HepG2 (cell line): ENCODE measurements at regions not wholly inside any gene's neighbourhood (a gene's known extent, or its start where the extent isn't known, plus 50 kb on each side); places are given as distances from the start of the nearest gene placed in this dataset.

Experiments used
- ATAC-seq: fragments of 200-7000 bp; cut with Tn5 transposase; 3 replicates; pipeline ENCODE4 v1.9.1; 2020; ENCODE audit warnings: mild to moderate bottlenecking, moderate library complexity
- BruUV-seq: library from RNA; stranded (reverse); fragments of 400-500 nt; replicated peaks from 2 replicates; lab custom pipeline; 2021; lab: Mats Ljungman, UMichigan
- CTCF ChIA-PET: fragments of 300-600 bp; formaldehyde crosslinking; extraction: SDS; loops from one replicate; lab custom pipeline; 2021; ENCODE audit warnings: low total read pairs, inconsistent platforms, low intra/inter-chr PET ratio; lab: Yijun Ruan, JAX
- POLR2A ChIA-PET: fragments of 350-600 bp; sonication (Branson Sonifier 250); formaldehyde crosslinking; loops from one replicate; lab custom pipeline; 2020; ENCODE audit warnings: antibody characterized with exemption, inconsistent platforms; lab: Yijun Ruan, JAX
- DNase-seq: peaks from one replicate; pipeline ENCODE4 v3.0.0-alpha.2; 2015; ENCODE audit warnings: low spot score
- FAIRE-seq: peaks from 3 replicates; lab custom pipeline; 2011; peaks lifted over from hg19 to GRCh38; lab: Jason Lieb, UNC
- H2AFZ ChIP-seq: one replicate; pipeline ENCODE4 v1.6.1; 2011; ENCODE audit warnings: low read length, inconsistent platforms
- H3K27ac ChIP-seq: fragments of 300-600 bp; 3 replicates; pipeline ENCODE4 v1.8.0; 2011; ENCODE audit warnings: mixed run types, mild to moderate bottlenecking, mixed read lengths, low read length, inconsistent platforms; ENCODE audit not compliant: insufficient read depth; ENCODE audit errors: extremely low read length
- H3K27me3 ChIP-seq, 2 experiments: fragments of 200-600 bp in 1 of 2; 2 replicates in 1 of 2; 3 replicates in 1 of 2; pipeline versions ENCODE4 v1.6.0 to v1.8.0; 2011; ENCODE audit warnings: low read length in 2 of 2, mild to moderate bottlenecking in 2 of 2, moderate library complexity in 2 of 2, inconsistent platforms in 1 of 2; ENCODE audit not compliant: insufficient read depth in 2 of 2, control insufficient read depth in 1 of 2
- H3K36me3 ChIP-seq, 2 experiments: fragments of 200-600 bp in 1 of 2; replicated peaks in 1 of 2; 2 replicates in 1 of 2; 3 replicates in 1 of 2; pipeline versions ENCODE4 v1.5.1 to v1.8.0; 2011; ENCODE audit warnings: low read length in 2 of 2, inconsistent platforms in 1 of 2; ENCODE audit not compliant: insufficient read depth in 2 of 2, control insufficient read depth in 1 of 2
- H3K4me1 ChIP-seq: 2 replicates; pipeline ENCODE4 v1.5.1; 2012; ENCODE audit warnings: low read length, inconsistent platforms; ENCODE audit not compliant: insufficient read depth
- H3K4me2 ChIP-seq: 2 replicates; pipeline ENCODE4 v1.6.0; 2011; ENCODE audit warnings: low read depth, low read length, inconsistent platforms
- H3K4me3 ChIP-seq, 3 experiments: fragments of 200-600 bp in 1 of 3; sonication (generic), shearing (Covaris generic) in 1 of 3; replicated peaks in 1 of 3; 2 replicates each; pipeline ENCODE4 v1.5.1; 2011 to 2016; ENCODE audit warnings: low read length in 3 of 3, inconsistent platforms in 2 of 3, low read depth in 2 of 3, mild to moderate bottlenecking in 2 of 3, control low read depth in 1 of 3, mixed read lengths in 1 of 3; ENCODE audit not compliant: insufficient read depth in 1 of 3
- H3K79me2 ChIP-seq: one replicate; pipeline ENCODE4 v1.6.1; 2011; ENCODE audit warnings: low read length, inconsistent platforms; ENCODE audit not compliant: insufficient read depth
- H3K9ac ChIP-seq: 2 replicates; pipeline ENCODE4 v1.6.0; 2011; ENCODE audit warnings: mild to moderate bottlenecking, low read depth, low read length, inconsistent platforms; ENCODE audit not compliant: insufficient read depth
- H3K9me3 ChIP-seq: 2 replicates; pipeline ENCODE4 v1.5.1; 2012; ENCODE audit warnings: mild to moderate bottlenecking, low read length
- H4K20me1 ChIP-seq: 2 replicates; pipeline ENCODE4 v1.6.0; 2011; ENCODE audit warnings: inconsistent platforms, mild to moderate bottlenecking, low read length, moderate library complexity; ENCODE audit not compliant: insufficient read depth
- GTF2F1 ChIP-seq: fragments of 150-350 bp; IDR thresholded peaks from 2 replicates; pipeline ENCODE4 v1.6.1; 2014; ENCODE audit warnings: low read length
- HNRNPL ChIP-seq: fragments of 200-400 bp; formaldehyde crosslinking; IDR thresholded peaks from 2 replicates; pipeline ENCODE4 v1.6.1; 2017; ENCODE audit warnings: mild to moderate bottlenecking, low read depth, low read length
- NR2F2 ChIP-seq: IDR thresholded peaks from 2 replicates; pipeline ENCODE4 v1.6.1; 2012; ENCODE audit warnings: low read depth, inconsistent platforms, borderline replicate concordance
- NRL ChIP-seq: sonication (generic); formaldehyde crosslinking; IDR thresholded peaks from 2 replicates; pipeline ENCODE4 v1.5.0; 2020; ENCODE audit warnings: missing genetic modification reagents, mild to moderate bottlenecking, moderate library complexity, borderline replicate concordance
- ZFP36 ChIP-seq: fragments of 150-350 bp; IDR thresholded peaks from 2 replicates; pipeline ENCODE4 v1.6.1; 2018; ENCODE audit warnings: borderline replicate concordance, low read length, low read depth; ENCODE audit not compliant: partially characterized antibody
- ZNF558 ChIP-seq: sonication (generic); formaldehyde crosslinking; IDR thresholded peaks from 2 replicates; pipeline ENCODE4 v1.9.0; 2022; ENCODE audit warnings: mild to moderate bottlenecking, missing genetic modification reagents, borderline replicate concordance
- WGBS: methylation state at CpG from one replicate; pipeline ENCODE4 v1.1.6; 2017; ENCODE audit warnings: low lambda C conversion rate; 5-methylcytosine and 5-hydroxymethylcytosine counted together
- in situ Hi-C: cut with HindIII; loops from 2 replicates; pipeline ENCODE4 v1.10.0; 2017; ENCODE audit warnings: low pct_unique_long_range_greater_than_20kb; ENCODE audit not compliant: extremely low pct_ligation_motif_present
- intact Hi-C: fragments of 100-400 bp; cut with micrococcal nuclease; formaldehyde crosslinking; loops from one replicate; pipeline ENCODE4 v1.10.0; 2022; ENCODE audit not compliant: unreplicated experiment

- in situ Hi-C loops (no loop called here), intact Hi-C loops (no loop called here)
- FAIRE-seq, result no peak
- Histone ChIP-seq H3K4me1 (peaks cover 11% of the 10 kb centered on the region), H3K27me3 (no peaks in the 10 kb centered on the region), H2AFZ (no peak overlapping the region), H3K9me3 (0 out of 2 replicates have a peak, but pooled peaks cover 7% of the 10 kb centered on the region), H3K4me3 (no peak overlapping the region), H3K27ac (no peak overlapping the region), H3K4me2 (no peak overlapping the region), H3K36me3 (no peaks in the 10 kb centered on the region), H3K9ac (no peak overlapping the region), H3K79me2 (no peaks in the 10 kb centered on the region), H4K20me1 (no peaks in the 10 kb centered on the region)
- no peak for DNase-seq
- TF ChIP-seq HNRNPL (no peak), GTF2F1 (no peak)
- WGBS, result 33% methylated on average over 3 of the region's 3 CpGs
- no TSS peak for BruUV-seq
- ATAC-seq, result no peak
- ChIA-PET CTCF (no interaction called here), POLR2A (no interaction called here)
Observed at GRCh38 chr5:30596495-30597064, 596.9 kb upstream of the CDH6 start.

- no peak for FAIRE-seq
- H3K27ac ChIP-seq, result no peak overlapping the region
- intact Hi-C loops, result no loop called here
- in situ Hi-C loops, result no loop called here
- WGBS, result 19% methylated on average over 1 of the region's 2 CpGs
- no peak overlapping the region for H2AFZ ChIP-seq
- CTCF ChIA-PET, result no interaction called here
- H3K27me3 ChIP-seq, result no peaks in the 10 kb centered on the region
- no peaks in the 10 kb centered on the region for H3K79me2 ChIP-seq
- POLR2A ChIA-PET, result no interaction called here
- DNase-seq, result no peak
- H3K4me1 ChIP-seq, result no peaks in the 10 kb centered on the region
- H3K4me3 ChIP-seq, result no peak overlapping the region
- BruUV-seq, result no TSS peak
- no peak for ATAC-seq
- 0 out of 2 replicates have a peak, but pooled peaks cover 7% of the 10 kb centered on the region for H3K9me3 ChIP-seq
- no peaks in the 10 kb centered on the region for H3K36me3 ChIP-seq
- H3K9ac ChIP-seq, result no peak overlapping the region
- no peak overlapping the region for H3K4me2 ChIP-seq
- H4K20me1 ChIP-seq, result no peaks in the 10 kb centered on the region
- TF ChIP-seq NR2F2 (no peak), NRL (CRISPR knock-in tag) (no peak), ZNF558 (no peak), ZFP36 (no peak)
Observed at GRCh38 chr5:30594331-30594730, 599.2 kb upstream of the CDH6 start.
